B cell (primary cell): ENCODE measurements at regions not wholly inside any gene's neighbourhood (a gene's known extent, or its start where the extent isn't known, plus 50 kb on each side); places are given as distances from the start of the nearest gene placed in this dataset.

Source experiments
- CTCF ChIP-seq: fragments of 200-600 bp; IDR thresholded peaks from one replicate; pipeline ENCODE4 v1.8.0; 2022; ENCODE audit warnings: antibody characterized with exemption, mild to moderate bottlenecking
- EZH2 ChIP-seq: IDR thresholded peaks from 2 replicates; pipeline ENCODE4 v1.6.1; 2012; ENCODE audit warnings: borderline replicate concordance, low read depth, mild to moderate bottlenecking, moderate library complexity, low read length; ENCODE audit not compliant: insufficient read depth, poor library complexity, severe bottlenecking

- TF ChIP-seq CTCF (no peak), EZH2 (no peak)
Observed at GRCh38 chr6:91976797-91977196, 1389.9 kb upstream of the MAP3K7 start.
